Osteoblast (primary cell): ENCODE measurements at regions not wholly inside any gene's neighbourhood (a gene's known extent, or its start where the extent isn't known, plus 50 kb on each side); places are given as distances from the start of the nearest gene placed in this dataset.

Experiments used
- DNase-seq: peaks from one replicate; pipeline ENCODE4 v3.0.0; 2011; ENCODE audit warnings: low spot score, mixed read lengths; ENCODE audit not compliant: insufficient read length; ENCODE audit errors: missing footprints
- H2AFZ ChIP-seq: 2 replicates; pipeline ENCODE4 v1.6.0; 2011; ENCODE audit warnings: mild to moderate bottlenecking, low read length
- H3K27ac ChIP-seq: 2 replicates; pipeline ENCODE4 v1.5.1; 2011; ENCODE audit warnings: mild to moderate bottlenecking, low read depth, low read length, moderate library complexity
- H3K27me3 ChIP-seq: 2 replicates; pipeline ENCODE4 v1.6.0; 2012; ENCODE audit warnings: mild to moderate bottlenecking, control low read depth, inconsistent platforms, low read length, moderate library complexity; ENCODE audit not compliant: insufficient read depth
- H3K36me3 ChIP-seq: 2 replicates; pipeline ENCODE4 v1.5.1; 2011; ENCODE audit warnings: mild to moderate bottlenecking, low read length, control low read depth, moderate library complexity; ENCODE audit not compliant: insufficient read depth
- H3K4me1 ChIP-seq: 2 replicates; pipeline ENCODE4 v1.5.1; 2011; ENCODE audit warnings: mild to moderate bottlenecking, low read length, control low read depth, moderate library complexity; ENCODE audit not compliant: insufficient read depth
- H3K4me2 ChIP-seq: 2 replicates; pipeline ENCODE4 v1.6.0; 2011; ENCODE audit warnings: mild to moderate bottlenecking, low read length; ENCODE audit not compliant: insufficient read depth
- H3K4me3 ChIP-seq: fragments of 200-600 bp; sonication (generic); 3 replicates; pipeline ENCODE4 v1.5.1; 2012; ENCODE audit warnings: mild to moderate bottlenecking, low read length, inconsistent platforms; ENCODE audit not compliant: insufficient read depth
- H3K79me2 ChIP-seq: 2 replicates; pipeline ENCODE4 v1.6.0; 2012; ENCODE audit warnings: mild to moderate bottlenecking, low read length, control low read depth, inconsistent platforms; ENCODE audit not compliant: insufficient read depth
- H3K9me3 ChIP-seq: 2 replicates; pipeline ENCODE4 v1.5.1; 2011; ENCODE audit warnings: low read depth, low read length, control low read depth
- H4K20me1 ChIP-seq: 2 replicates; pipeline ENCODE4 v1.6.0; 2012; ENCODE audit warnings: mild to moderate bottlenecking, low read length, control low read depth; ENCODE audit not compliant: insufficient read depth
- CTCF ChIP-seq: IDR thresholded peaks from 2 replicates; pipeline ENCODE4 v1.5.1; 2011; ENCODE audit warnings: mild to moderate bottlenecking, low read depth, low read length, moderate library complexity; ENCODE audit errors: extremely low read depth

DNA sequence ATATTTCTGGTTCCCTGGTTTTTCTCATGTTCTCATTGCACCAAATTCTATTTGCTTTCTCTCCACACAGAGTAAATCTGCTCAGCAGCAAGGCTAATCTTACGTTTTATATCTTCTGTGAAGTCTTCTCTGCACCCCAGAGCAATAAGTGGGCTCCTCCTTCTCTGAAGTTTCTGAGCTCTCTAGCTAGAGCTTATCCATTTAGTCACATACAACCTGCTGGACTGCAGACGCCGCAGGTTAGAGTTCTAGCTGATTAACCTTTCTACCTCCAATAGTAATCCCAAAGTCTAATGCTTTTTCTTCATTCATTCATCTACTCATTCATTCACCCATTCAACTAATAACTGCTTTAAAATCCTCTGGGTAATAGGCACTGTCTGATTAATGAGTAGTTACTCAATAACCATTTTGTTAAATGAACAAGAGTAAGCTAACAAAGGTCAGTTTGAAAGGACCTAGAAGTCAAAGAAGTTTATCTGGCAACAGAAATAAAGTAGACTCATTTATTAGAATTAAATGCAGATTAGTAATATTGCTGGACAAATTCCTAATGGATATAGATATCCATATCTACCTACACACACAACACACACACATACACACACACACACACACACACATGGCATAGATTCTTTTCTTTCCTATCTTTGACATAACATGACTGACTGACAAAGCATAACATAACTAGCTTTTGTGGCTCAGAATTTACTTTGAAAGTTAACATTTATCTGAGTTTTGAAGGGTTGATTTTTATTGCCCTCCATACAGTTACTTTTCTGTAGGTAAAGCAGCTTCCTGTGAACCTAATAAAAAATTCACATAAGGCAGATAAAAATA, 984.6 kb upstream of the SEMA6A start:
- H4K20me1 ChIP-seq, result no peaks in the 10 kb centered on the region
- no peak overlapping the region for H3K4me2 ChIP-seq
- H3K9me3 ChIP-seq, result no peaks in the 10 kb centered on the region
- H3K36me3 ChIP-seq, result no peaks in the 10 kb centered on the region
- no peaks in the 10 kb centered on the region for H3K79me2 ChIP-seq
- TF ChIP-seq CTCF, result no peak
- no peaks in the 10 kb centered on the region for H3K27me3 ChIP-seq
- DNase-seq, result no peak
- H2AFZ ChIP-seq, result no peak overlapping the region
- no peak overlapping the region for H3K27ac ChIP-seq
- no peak overlapping the region for H3K4me3 ChIP-seq
- H3K4me1 ChIP-seq, result no peaks in the 10 kb centered on the region

DNA sequence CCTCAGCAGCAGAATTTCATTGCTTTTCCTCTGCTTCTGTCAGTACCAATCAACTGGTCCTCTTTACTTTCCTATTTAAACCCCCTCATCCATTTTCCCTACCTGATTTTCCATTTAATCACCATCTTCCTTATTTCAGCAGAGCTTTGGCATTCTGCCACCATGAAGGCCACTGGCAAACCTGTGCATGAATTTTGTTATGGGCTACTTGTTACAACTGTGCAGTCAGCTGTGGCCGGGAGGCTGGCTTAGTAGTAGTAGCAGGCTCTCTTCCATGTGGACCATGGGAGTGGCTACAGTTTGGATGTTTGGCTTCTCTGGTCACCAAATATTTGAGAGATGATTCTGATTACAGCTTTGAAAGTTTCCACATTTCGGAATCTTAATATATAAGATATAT, 976.6 kb upstream of the SEMA6A start:
- no peaks in the 10 kb centered on the region for H3K36me3 ChIP-seq
- H3K27me3 ChIP-seq, result no peaks in the 10 kb centered on the region
- no peak overlapping the region for H3K4me2 ChIP-seq
- no peaks in the 10 kb centered on the region for H3K9me3 ChIP-seq
- no peak overlapping the region for H2AFZ ChIP-seq
- no peak overlapping the region for H3K4me3 ChIP-seq
- no peaks in the 10 kb centered on the region for H3K4me1 ChIP-seq
- no peaks in the 10 kb centered on the region for H3K79me2 ChIP-seq
- no peak for TF ChIP-seq CTCF
- DNase-seq, result no peak
- H3K27ac ChIP-seq, result no peak overlapping the region
- H4K20me1 ChIP-seq, result no peaks in the 10 kb centered on the region

GRCh38 chr5:117547192-117547591, 972.6 kb upstream of the SEMA6A start:
- H3K9me3 ChIP-seq, result no peaks in the 10 kb centered on the region
- H3K27me3 ChIP-seq, result no peaks in the 10 kb centered on the region
- no peaks in the 10 kb centered on the region for H4K20me1 ChIP-seq
- no peak for DNase-seq
- H3K36me3 ChIP-seq, result no peaks in the 10 kb centered on the region
- H3K4me3 ChIP-seq, result no peak overlapping the region
- no peak overlapping the region for H3K27ac ChIP-seq
- no peaks in the 10 kb centered on the region for H3K4me1 ChIP-seq
- no peak overlapping the region for H3K4me2 ChIP-seq
- no peak overlapping the region for H2AFZ ChIP-seq
- no peaks in the 10 kb centered on the region for H3K79me2 ChIP-seq
- TF ChIP-seq CTCF, result no peak

DNA sequence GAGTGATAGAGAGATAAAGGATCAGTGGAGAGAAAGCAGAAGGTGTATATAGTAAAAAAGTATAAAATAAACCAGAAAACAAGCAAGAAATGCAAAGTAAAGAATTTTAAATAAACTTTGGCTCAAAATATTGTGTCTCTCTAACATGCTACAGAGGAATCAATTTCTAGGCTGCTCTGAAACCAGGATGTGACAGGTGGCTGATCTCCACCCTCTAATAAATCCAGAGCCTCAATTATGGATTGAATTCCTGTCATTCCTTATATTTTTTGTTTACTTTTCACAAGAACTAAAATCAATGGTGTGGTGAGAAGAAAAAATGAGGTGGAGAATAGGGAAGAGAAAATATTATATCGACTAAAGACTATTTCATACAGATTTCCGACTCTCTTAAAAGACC, 965.1 kb upstream of the SEMA6A start:
- no peak for TF ChIP-seq CTCF
- Histone ChIP-seq H3K36me3 (no peaks in the 10 kb centered on the region), H3K4me3 (no peak overlapping the region), H4K20me1 (no peaks in the 10 kb centered on the region), H3K9me3 (no peaks in the 10 kb centered on the region), H2AFZ (no peak overlapping the region), H3K27ac (no peak overlapping the region), H3K79me2 (no peaks in the 10 kb centered on the region), H3K4me2 (no peak overlapping the region), H3K4me1 (no peaks in the 10 kb centered on the region), H3K27me3 (no peaks in the 10 kb centered on the region)
- DNase-seq, result no peak
